Upper lobe of left lung (tissue), 4 donors: ENCODE measurements at regions not wholly inside any gene's neighbourhood (a gene's known extent, or its start where the extent isn't known, plus 50 kb on each side); places are given as distances from the start of the nearest gene placed in this dataset.
"Not testable (repeated sequence)": the region's sequence is repeated elsewhere in the genome, so short reads cannot be mapped to it uniquely, and the experiment has no call there.

Source experiments
- POLR2A ChIP-seq, 4 donors: fragments of 450-650 bp; IDR thresholded peaks; one replicate each; pipeline ENCODE4 v1.5.1; 2016 to 2017; ENCODE audit warnings: antibody characterized with exemption in 4 of 4, mild to moderate bottlenecking in 2 of 4
- TF ChIP-seq, protein P1 (sequence below), 6 experiments: fragments of 450-650 bp in 4 of 6; fragments of 200-600 bp in 2 of 6; sonication (generic) in 2 of 6; IDR thresholded peaks; one replicate each; pipeline ENCODE4 v1.5.1; 2016 to 2019; ENCODE audit warnings: antibody characterized with exemption in 6 of 6

DNA sequence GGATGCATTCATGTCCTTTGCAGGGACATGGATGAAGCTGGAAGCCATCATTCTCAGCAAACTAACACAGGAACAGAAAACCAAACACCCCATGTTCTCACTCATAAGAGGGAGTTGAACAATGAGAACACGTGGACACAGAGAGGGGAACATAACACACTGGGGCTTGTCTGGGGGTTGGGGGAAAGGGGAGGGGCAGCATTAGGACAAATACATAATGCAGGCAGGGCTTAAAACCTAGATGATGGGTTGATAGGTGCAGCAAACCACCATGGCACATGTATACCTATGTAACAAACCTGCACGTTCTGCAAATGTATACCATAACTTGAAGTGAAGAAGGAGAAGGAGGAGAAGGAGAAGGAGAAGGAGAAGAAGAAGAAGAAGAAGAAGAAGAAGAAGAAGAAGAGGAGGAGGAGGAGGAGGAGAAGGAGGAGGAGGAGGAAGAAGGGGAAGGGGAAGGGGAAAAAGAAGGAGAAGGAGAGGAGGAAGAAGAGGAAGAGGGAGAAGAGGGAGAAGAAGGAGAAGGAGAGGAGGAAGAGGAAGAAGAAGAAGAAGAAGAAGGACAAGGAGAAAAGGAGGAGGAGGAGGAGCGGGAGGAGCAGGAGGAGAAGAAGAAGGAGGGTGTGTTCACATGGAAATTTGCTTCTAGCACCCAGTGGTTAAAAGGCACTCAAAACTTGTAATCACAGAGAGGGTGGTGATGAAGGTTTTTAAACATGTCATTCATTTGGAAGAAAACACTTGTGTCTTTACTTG is 133.5 kb upstream of the TPTE start:
- TF ChIP-seq, protein P1, sequence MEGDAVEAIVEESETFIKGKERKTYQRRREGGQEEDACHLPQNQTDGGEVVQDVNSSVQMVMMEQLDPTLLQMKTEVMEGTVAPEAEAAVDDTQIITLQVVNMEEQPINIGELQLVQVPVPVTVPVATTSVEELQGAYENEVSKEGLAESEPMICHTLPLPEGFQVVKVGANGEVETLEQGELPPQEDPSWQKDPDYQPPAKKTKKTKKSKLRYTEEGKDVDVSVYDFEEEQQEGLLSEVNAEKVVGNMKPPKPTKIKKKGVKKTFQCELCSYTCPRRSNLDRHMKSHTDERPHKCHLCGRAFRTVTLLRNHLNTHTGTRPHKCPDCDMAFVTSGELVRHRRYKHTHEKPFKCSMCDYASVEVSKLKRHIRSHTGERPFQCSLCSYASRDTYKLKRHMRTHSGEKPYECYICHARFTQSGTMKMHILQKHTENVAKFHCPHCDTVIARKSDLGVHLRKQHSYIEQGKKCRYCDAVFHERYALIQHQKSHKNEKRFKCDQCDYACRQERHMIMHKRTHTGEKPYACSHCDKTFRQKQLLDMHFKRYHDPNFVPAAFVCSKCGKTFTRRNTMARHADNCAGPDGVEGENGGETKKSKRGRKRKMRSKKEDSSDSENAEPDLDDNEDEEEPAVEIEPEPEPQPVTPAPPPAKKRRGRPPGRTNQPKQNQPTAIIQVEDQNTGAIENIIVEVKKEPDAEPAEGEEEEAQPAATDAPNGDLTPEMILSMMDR (IDR thresholded peaks at IDR 0.05): not testable (repeated sequence)
- TF ChIP-seq POLR2A (IDR thresholded peaks at IDR 0.05): not testable (repeated sequence)
